Stomach (tissue), 4 donors: ENCODE measurements at regions not wholly inside any gene's neighbourhood (a gene's known extent, or its start where the extent isn't known, plus 50 kb on each side); places are given as distances from the start of the nearest gene placed in this dataset.

Experiments used
- CTCF ChIP-seq, 7 experiments: fragments of 450-650 bp in 4 of 7; fragments of 200-600 bp in 3 of 7; sonication (generic) in 3 of 7; IDR thresholded peaks; one replicate each; pipeline ENCODE4 v1.5.1; 2016 to 2019; ENCODE audit warnings: antibody characterized with exemption in 7 of 7, control low read depth in 2 of 7, mild to moderate bottlenecking in 1 of 7
- EP300 ChIP-seq: sonication (generic); formaldehyde crosslinking; IDR thresholded peaks from one replicate; pipeline ENCODE4 v1.6.1; 2017; ENCODE audit warnings: antibody characterized with exemption
- POLR2A ChIP-seq, 4 donors: fragments of 450-650 bp; IDR thresholded peaks; one replicate each; pipeline ENCODE4 v1.6.1; 2016; ENCODE audit warnings: antibody characterized with exemption in 4 of 4, control low read depth in 2 of 4, mild to moderate bottlenecking in 1 of 4, moderate library complexity in 1 of 4

GRCh38 chrX:79568309-79568708 is 201.2 kb upstream of the ITM2A start:
- TF ChIP-seq CTCF (IDR thresholded peaks at IDR 0.05) (no peak), EP300 (no peak), POLR2A (IDR thresholded peaks at IDR 0.05) (no peak)
